Body of pancreas (tissue), 4 donors: ENCODE measurements at regions not wholly inside any gene's neighbourhood (a gene's known extent, or its start where the extent isn't known, plus 50 kb on each side); places are given as distances from the start of the nearest gene placed in this dataset.
"Not testable (repeated sequence)": the region's sequence is repeated elsewhere in the genome, so short reads cannot be mapped to it uniquely, and the experiment has no call there.

Experiments used
- CTCF ChIP-seq, 7 experiments: fragments of 450-650 bp in 4 of 7; fragments of 200-600 bp in 3 of 7; sonication (generic) in 3 of 7; IDR thresholded peaks; one replicate each; pipeline ENCODE4 v1.5.1; 2016 to 2019; ENCODE audit warnings: antibody characterized with exemption in 7 of 7
- POLR2A ChIP-seq, 3 donors: fragments of 450-650 bp; IDR thresholded peaks; one replicate each; pipeline ENCODE4 v1.6.1; 2016; ENCODE audit warnings: antibody characterized with exemption in 3 of 3, mild to moderate bottlenecking in 2 of 3

- not testable (repeated sequence) for TF ChIP-seq CTCF, POLR2A (IDR thresholded peaks at IDR 0.05)
Measured at GRCh38 chr1:120629832-120630455, 93.8 kb upstream of the NBPF26 start.
